HCEC 1CT (cell line): ENCODE measurements at regions not wholly inside any gene's neighbourhood (a gene's known extent, or its start where the extent isn't known, plus 50 kb on each side); places are given as distances from the start of the nearest gene placed in this dataset.

ENCODE experiments used
- DNase-seq: peaks from one replicate; pipeline ENCODE4 v3.0.0-alpha.2; 2017

DNA sequence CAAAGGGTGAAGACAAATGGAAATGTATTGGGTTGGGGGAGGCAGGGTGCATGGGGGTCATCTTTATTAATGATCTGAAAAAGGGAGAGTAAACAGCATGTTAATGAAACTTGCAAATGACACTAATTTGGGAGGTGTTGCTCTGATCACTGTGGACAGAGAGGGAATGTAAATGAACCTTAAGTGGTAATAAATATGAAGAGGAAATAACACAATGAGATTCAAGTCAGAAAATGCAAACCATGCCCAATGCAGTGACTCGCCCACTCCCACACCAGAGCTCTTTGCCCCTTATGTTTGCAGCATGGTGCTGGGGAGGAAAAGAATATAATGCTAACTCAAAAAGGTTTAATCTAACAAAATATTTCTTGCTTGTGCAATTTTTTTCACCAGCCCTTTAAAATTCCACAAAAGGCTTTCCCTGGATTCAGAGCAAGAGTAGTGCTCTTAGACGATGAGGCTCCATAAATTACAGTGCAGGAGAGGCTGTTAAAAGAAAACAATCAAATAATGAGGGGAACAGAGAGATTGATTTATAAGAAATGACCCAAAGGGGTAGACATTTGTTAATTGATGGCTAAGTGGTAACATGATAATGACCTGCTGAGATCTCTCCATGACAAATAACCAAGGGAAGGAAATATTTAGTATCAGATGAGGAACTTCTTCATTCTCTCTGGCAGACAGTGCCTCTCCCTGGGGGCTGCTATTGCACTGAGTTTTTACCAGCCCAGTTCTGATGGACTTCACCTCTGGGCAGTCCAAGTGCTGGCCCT, 210.0 kb upstream of the PPP2R3A start:
- no peak for DNase-seq

GRCh38 chr3:135756106-135756668, 209.3 kb upstream of the PPP2R3A start:
- DNase-seq: no peak

- DNase-seq: no peak
Observed at GRCh38 chr3:135757421-135757820, 208.1 kb upstream of the PPP2R3A start.

DNA sequence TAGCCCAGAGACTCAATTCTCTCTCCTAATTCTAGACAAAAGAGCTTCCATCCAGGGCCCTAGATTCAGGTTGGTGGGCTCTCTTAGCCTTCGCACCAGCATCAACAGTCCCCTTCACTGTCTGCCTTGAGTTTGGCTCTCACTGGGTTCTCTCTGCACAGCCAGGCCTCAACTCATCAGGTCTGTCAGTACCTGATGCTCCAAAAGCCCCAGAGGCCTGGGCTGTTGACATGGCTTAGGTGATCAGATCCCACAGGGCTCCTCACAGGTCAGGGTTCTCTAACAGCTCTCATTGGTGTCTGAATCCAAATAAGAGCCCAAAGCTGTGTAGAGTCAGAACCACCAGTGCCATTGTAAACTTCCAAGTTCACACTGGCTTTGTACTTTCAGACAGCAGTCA, 206.6 kb upstream of the PPP2R3A start:
- DNase-seq: no peak

DNA sequence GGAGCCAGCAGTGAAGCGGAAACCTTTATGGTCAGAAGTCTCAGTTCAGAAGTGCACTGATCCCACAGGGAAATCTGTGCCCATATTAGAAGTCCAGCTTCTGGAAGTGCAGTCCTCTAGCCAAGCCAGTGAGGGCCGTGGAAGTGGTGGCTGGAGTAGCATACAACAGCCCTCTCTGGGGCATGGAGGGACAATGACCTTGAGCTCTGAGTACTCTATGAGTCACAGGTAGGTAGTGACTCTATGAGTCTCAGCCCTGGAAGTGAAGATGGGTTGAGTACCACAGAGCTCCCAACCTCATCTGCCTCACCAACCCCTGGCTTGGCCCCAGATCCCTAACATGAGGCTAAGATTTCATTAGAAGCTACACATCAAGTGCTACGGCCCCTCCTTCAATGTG, 205.9 kb upstream of the PPP2R3A start:
- no peak for DNase-seq

DNA sequence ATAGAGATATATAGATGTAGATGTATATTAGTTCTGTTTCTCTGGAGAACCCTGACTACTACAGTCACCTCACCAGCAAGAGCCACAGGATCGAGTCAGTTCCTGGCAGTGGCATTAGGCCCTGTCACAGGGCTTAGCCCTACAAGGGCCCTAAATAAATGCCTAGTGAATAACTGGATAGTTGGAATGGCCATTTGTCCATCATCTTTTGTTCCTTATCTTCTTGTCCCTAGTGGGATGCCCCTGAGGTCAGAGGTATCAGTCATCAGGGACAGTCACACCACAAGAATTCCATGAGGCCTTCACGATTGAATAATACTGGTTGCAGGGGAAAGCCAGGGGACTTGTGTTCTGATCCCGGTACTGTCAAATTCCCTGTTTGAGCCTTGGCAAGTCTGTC, 204.9 kb upstream of the PPP2R3A start:
- no peak for DNase-seq

DNA sequence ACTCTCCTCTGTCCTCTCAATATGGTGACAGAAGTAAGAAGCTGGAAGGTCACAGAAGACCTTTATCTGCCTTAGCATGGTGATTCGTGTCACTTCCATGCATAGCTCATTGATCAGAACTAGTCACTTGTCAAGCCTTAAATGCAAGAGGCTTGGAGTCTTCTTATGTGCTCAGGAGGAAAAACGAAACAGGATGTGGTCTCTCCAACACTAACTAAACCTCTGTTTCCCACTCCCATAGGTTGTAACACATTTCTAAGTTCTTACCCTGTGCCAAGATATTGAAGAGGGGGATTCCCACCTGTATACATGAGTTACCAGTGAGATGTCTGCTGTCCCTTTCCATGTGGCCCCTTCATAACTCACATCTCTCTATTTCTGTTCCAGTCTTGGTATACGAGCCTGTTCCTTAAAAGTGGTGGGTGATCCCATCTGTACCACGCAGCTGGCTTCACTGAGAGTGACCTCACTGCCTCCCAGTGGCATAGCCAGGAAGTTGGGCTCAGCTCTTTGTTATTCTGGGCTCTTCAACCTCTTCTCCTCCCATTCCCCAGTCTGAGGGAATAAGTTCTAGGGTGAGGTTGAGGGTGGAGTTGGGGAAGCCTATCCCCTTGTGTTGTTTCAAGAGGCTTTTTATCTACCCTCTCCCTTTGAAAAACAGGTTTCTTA, 203.2 kb upstream of the PPP2R3A start:
- DNase-seq: no peak

DNA sequence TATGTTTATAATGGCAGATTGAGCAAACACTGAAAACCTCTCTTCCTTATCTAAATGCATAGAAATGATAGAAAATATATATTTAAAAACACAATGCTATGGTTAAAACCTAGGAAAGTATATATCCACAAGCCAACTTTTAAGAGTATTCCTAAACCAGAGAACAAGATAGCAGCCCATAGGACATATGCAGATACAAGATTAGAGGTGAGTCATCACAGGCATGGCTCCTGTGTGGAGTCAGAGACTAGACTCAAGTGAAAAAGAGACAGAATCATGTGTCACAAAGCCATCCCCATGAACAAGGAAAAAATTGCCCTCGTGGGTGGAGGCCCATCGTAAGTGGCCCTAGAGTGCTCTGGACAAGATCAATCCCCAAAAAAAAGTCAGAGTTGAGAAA, 199.4 kb upstream of the PPP2R3A start:
- DNase-seq: no peak

DNA sequence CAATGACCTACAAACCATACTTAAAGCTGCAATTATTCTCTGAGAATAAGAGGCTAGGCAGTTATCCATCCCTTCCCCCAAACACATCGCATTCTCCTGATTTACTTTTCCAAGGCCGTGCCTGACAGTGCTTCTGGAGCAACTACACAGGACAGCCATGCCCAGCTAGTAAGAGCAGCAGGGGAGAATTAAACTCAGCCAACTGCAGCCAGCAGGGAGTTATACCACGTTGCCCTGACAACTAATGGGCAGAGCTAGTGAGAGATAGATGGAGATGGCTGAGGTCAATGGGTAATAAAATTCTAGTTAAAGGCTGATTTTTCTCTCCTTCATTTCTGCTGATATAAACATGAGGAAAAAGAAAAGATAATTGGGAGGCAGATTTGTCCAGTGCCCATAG, 193.8 kb upstream of the PPP2R3A start:
- DNase-seq: no peak

GRCh38 chr3:135779024-135779423, 186.5 kb upstream of the PPP2R3A start:
- DNase-seq: no peak

GRCh38 chr3:135779590-135780235, 185.8 kb upstream of the PPP2R3A start:
- DNase-seq: no peak

DNA sequence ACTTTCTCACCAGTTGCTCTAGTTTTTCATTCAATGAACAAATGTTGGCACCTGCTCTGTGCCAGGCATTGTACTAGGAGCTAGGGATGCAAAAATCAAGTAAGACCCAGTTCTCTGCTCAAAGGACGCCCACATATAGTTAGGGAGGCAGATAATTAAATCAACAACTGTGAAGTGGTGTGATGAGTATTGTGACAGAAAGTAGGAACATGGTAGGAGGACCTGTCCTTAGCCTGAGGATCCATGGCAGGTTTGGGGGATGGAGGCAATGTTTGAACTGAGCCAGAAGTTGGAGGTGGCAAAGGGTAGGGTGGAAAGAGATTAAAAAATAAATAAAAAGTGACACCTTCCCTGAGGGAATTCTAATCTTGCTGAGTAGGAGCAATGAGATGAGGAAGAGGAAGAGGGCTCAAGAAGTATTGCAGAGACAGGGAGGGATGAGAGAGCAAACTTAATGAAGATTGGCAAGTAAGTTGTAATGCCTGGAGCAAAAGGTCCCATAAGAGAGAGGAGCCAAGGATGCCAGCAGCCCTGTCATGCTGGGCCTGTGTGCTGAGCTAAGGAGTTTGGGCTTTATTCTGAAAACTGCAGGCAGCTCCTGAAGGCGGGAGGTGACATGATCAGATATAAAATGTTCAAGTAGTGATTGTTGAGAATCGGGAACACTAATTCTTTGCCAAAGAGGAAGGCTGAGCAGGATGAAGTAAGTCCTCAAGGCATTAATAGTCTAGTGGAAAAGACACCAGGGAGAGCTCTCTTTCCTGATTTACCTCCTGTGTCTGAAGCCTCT, 184.3 kb upstream of the PPP2R3A start:
- DNase-seq: no peak

DNA sequence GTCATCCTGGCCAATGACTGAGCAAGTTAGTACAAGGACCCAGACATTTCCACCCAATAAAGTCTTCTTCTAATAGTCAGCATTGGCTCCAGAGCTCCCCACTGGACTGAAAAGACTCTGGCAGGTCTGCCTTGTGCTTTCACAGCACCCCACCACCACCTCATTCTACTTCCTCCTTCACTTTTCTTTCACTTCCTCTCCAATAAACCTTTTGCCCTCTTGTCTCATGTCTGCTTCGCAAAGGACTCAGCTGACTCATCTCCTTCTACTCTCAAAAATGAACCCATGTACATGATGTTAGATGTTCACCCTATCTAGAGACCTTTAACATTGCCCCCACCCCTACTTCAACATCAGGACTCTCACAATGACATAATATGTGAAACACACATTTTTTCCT, 181.0 kb upstream of the PPP2R3A start:
- DNase-seq: no peak

- DNase-seq: no peak
Observed at GRCh38 chr3:135788146-135788545, 177.4 kb upstream of the PPP2R3A start.

- DNase-seq: no peak
Observed at GRCh38 chr3:135788978-135789377, 176.6 kb upstream of the PPP2R3A start.

- DNase-seq: no peak
Observed at GRCh38 chr3:135792174-135792573, 173.4 kb upstream of the PPP2R3A start.

DNA sequence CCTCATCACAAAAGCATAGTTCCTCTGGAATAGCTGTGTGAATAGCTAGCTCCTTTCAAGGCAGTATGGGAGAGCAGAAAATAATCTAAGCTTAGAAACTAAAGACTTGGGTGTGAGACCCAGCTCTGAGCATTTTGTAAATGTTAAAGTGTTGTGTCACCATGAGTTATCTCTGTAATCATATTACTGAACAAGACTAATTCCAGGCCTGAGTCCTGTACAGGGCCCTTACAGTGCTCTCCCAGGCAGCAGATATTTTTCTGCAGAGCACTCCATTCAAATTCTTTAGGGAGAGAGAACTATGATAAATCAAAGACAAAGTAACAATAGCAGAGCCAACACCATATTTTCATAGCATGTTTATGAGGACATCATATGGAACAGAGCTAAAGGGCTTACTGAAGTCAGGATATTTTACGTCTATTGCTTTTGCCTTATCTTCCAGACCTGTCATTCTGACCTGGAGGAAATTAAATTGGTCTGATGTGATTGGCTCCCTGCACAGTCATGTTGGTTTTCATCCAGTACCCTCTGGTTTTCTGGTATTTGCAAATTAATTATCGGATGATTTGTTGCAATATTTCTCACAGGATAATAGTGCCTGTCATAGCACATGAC, 172.6 kb upstream of the PPP2R3A start:
- no peak for DNase-seq

- no peak for DNase-seq
Observed at GRCh38 chr3:135800071-135800549, 165.4 kb upstream of the PPP2R3A start.

DNA sequence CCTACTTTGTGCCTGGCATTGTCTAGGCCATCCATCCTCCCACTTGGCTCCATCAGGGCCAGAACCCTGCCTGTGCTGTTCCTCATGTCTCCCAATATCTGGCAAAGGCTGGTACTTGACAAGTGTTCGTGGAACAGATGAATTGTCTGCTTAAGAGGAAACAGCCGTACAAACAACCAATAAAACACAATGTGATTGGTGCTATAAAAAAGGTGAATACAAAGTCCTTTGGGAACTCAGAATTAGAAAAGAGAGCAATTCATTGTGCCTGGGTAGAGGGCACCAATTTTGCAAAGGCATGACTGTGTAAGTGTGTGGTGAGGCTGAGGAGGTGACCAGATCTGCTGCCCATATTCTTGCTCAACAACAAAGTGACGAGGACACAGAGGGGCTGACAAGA, 164.5 kb upstream of the PPP2R3A start:
- DNase-seq: no peak

DNA sequence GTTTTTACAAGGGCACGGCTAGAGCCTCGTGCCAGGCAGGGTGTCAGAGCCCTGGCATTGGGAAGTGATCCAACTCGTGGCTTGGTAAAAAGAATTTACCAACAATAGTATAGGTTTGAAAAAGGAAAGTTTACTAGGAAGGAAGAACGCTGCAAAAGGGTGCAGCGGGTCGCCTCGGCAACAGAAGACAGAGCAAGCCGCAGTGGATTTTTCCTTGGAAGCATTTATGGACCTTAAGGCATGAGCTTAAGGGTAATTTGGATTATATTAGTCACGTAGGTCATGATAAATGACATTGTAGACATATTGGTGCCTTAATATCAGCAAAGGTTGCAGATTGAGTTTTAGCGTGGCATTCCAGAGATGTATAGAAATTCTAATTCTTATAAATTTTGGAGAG, 163.4 kb upstream of the PPP2R3A start:
- DNase-seq: no peak

DNA sequence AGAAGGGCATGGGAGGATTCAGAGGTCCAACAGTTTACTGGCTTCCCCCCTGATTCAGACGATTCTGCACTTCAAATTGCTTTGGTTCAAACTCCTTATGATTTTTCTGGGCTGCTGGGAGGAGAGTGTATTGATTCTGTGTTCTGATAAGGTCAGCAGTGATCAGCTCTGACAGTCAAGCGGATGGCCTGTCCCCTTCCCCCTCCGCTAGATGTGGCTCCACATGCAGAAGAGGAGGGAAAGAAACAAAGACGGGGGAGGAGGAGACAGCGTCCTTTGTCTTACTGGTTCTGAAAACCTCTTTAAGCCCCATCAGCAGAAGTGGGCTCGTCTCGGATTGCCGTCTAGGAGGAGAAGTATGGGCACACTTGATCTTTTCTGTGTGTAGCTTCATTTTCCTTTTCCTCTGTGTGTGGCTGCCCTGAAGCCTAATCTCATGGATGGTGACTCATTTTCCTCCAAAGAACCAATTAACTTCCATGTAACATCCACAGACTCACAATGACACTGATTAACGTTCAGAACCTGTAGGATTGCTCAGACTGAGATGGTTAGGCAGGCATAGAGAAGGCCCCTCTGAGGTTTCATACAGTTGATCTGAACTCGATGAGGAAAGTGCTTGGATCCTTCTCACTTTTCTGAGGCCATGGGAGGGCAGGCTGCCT, 162.4 kb upstream of the PPP2R3A start:
- DNase-seq: no peak

DNA sequence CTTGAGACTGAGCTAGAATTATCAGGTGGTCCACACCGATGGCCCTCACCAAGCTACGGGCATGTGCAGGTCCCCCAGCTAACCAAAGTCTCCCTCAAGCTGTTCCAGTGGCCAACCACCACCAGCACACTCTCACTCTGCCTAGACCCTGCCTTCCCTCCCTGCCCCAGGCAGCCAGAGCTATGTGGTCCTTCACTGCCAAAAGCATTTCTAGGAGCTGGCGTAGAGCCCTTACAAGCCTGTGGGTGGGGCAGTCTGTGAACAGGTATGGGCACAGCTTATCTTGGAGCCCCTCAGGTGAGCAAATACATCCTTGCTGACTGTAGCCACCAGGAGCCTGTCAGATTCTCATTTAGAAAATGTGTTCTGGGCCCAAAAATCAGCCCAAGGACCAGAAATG, 159.8 kb upstream of the PPP2R3A start:
- no peak for DNase-seq
